Upper lobe of left lung (tissue), 4 donors: ENCODE measurements at regions not wholly inside any gene's neighbourhood (a gene's known extent, or its start where the extent isn't known, plus 50 kb on each side); places are given as distances from the start of the nearest gene placed in this dataset.

Experiments
- CTCF ChIP-seq, 6 experiments: fragments of 450-650 bp in 4 of 6; fragments of 200-600 bp in 2 of 6; sonication (generic) in 2 of 6; IDR thresholded peaks; one replicate each; pipeline ENCODE4 v1.5.1; 2016 to 2019; ENCODE audit warnings: antibody characterized with exemption in 6 of 6
- EP300 ChIP-seq, 4 donors: sonication (generic); formaldehyde crosslinking; IDR thresholded peaks; one replicate each; pipeline ENCODE4 v1.5.1; 2017; ENCODE audit warnings: antibody characterized with exemption in 4 of 4, control low read depth in 2 of 4
- POLR2A ChIP-seq, 4 donors: fragments of 450-650 bp; IDR thresholded peaks; one replicate each; pipeline ENCODE4 v1.5.1; 2016 to 2017; ENCODE audit warnings: antibody characterized with exemption in 4 of 4, mild to moderate bottlenecking in 2 of 4
- POLR2AphosphoS5 ChIP-seq, 2 donors: sonication (generic); formaldehyde crosslinking; IDR thresholded peaks; one replicate each; pipeline ENCODE4 v1.5.1; 2017; ENCODE audit warnings: antibody characterized with exemption in 2 of 2

DNA sequence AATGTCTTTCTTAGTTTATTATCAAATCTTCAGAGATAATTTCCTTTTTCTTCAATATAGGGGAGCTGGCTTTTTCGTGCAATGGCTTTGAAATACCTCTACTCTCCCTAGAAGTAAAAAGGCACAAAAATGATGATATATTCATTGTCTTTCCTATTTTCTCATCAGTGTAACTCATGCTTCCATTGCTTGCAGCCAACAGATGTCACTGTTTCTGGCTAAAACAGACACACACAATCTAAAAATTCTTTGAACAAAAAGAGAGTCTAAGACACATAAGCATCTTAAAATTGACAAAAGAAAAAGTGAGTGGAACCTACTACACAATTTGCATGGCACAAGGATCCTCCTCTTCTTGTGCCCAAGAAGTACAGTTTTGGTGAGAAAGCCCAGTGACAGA lies 448.7 kb upstream of the VRK2 start:
- no peak for TF ChIP-seq POLR2A (IDR thresholded peaks at IDR 0.05)
- no peak for TF ChIP-seq CTCF (IDR thresholded peaks at IDR 0.05)
- no peak for TF ChIP-seq EP300 (IDR thresholded peaks at IDR 0.05)
- no peak for TF ChIP-seq POLR2AphosphoS5 (IDR thresholded peaks at IDR 0.05)
